CD4-positive, alpha-beta T cell (primary cell): ENCODE measurements at regions not wholly inside any gene's neighbourhood (a gene's known extent, or its start where the extent isn't known, plus 50 kb on each side); places are given as distances from the start of the nearest gene placed in this dataset.

Experiments
- ATAC-seq: fragments of 200-7000 bp; cut with Tn5 transposase; one replicate; pipeline ENCODE4 v1.10.0; 2022; ENCODE audit warnings: mild to moderate bottlenecking; ENCODE audit not compliant: poor library complexity
- CTCF ChIA-PET: fragments of 350-600 bp; sonication (Branson Sonifier 250); formaldehyde crosslinking; loops from one replicate; lab custom pipeline; 2021; ENCODE audit warnings: antibody characterized with exemption, inconsistent platforms; lab: Charles Lee
- POLR2A ChIA-PET: fragments of 350-600 bp; sonication (Branson Sonifier 250); formaldehyde crosslinking; loops from one replicate; lab custom pipeline; 2021; ENCODE audit warnings: antibody characterized with exemption, inconsistent platforms; lab: Charles Lee
- DNase-seq, 14 experiments: peaks; one replicate each; pipeline ENCODE4 v3.0.0-alpha.2; 2013 to 2020; ENCODE audit warnings: mixed read lengths in 2 of 14
- H3K27ac ChIP-seq, 2 donors: one replicate each; pipeline versions ENCODE4 v1.5.1 to v1.7.0; 2013; ENCODE audit warnings: low read length in 2 of 2, low read depth in 1 of 2, mild to moderate bottlenecking in 1 of 2
- H3K27me3 ChIP-seq, 2 experiments: 1 replicate in 1 of 2; 2 replicates in 1 of 2; pipeline versions ENCODE4 v1.6.1 to v1.7.0; 2013; ENCODE audit warnings: low read length in 2 of 2, control low read depth in 1 of 2, mild to moderate bottlenecking in 1 of 2, moderate library complexity in 1 of 2; ENCODE audit not compliant: insufficient read depth in 2 of 2, control insufficient read depth in 1 of 2
- H3K36me3 ChIP-seq: one replicate; pipeline ENCODE4 v1.6.1; 2013; ENCODE audit warnings: low read length, control low read depth; ENCODE audit not compliant: insufficient read depth
- H3K4me1 ChIP-seq: one replicate; pipeline ENCODE4 v1.6.1; 2013; ENCODE audit warnings: low read length, control low read depth; ENCODE audit not compliant: insufficient read depth
- H3K4me3 ChIP-seq: one replicate; pipeline ENCODE4 v1.5.1; 2013; ENCODE audit warnings: mild to moderate bottlenecking, low read length, moderate library complexity
- H3K9me3 ChIP-seq, 2 experiments: 1 replicate in 1 of 2; 2 replicates in 1 of 2; pipeline versions ENCODE4 v1.6.1 to v1.7.0; 2013; ENCODE audit warnings: low read length in 2 of 2, mild to moderate bottlenecking in 2 of 2, control low read depth in 1 of 2, moderate library complexity in 1 of 2; ENCODE audit not compliant: control insufficient read depth in 1 of 2, insufficient read depth in 1 of 2
- H3K27ac Mint-ChIP-seq: one replicate; pipeline ENCODE4 v1.8.0; 2020; ENCODE audit warnings: mixed read lengths
- H3K27me3 Mint-ChIP-seq: one replicate; pipeline ENCODE4 v1.8.0; 2021; ENCODE audit warnings: mixed read lengths
- H3K36me3 Mint-ChIP-seq: one replicate; pipeline ENCODE4 v1.8.0; 2021; ENCODE audit warnings: low read depth, mixed read lengths
- H3K4me1 Mint-ChIP-seq: one replicate; pipeline ENCODE4 v1.8.0; 2021; ENCODE audit warnings: low read depth, mixed read lengths
- H3K4me3 Mint-ChIP-seq: one replicate; pipeline ENCODE4 v1.8.0; 2020; ENCODE audit warnings: mild to moderate bottlenecking, mixed read lengths
- H3K9me3 Mint-ChIP-seq: one replicate; pipeline ENCODE4 v1.8.0; 2020; ENCODE audit warnings: mixed read lengths
- intact Hi-C, 2 experiments: fragments of 100-400 bp; cut with DNase I in 1 of 2; cut with micrococcal nuclease in 1 of 2; formaldehyde crosslinking; loops; one replicate each; pipeline versions ENCODE4 v1.15.1 to v1.9.0; 2023 to 2025; cut with DNase I, micrococcal nuclease
- TF ChIP-seq, protein P1 (sequence below): fragments of 200-600 bp; IDR thresholded peaks from one replicate; pipeline ENCODE4 v1.8.0; 2022; ENCODE audit warnings: antibody characterized with exemption, mild to moderate bottlenecking

- Histone ChIP-seq H3K36me3 (no peaks in the 10 kb centered on the region), H3K27me3 (no peaks in the 10 kb centered on the region), H3K4me3 (no peak overlapping the region), H3K4me1 (no peaks in the 10 kb centered on the region), H3K9me3 (no peaks in the 10 kb centered on the region), H3K27ac (no peak overlapping the region)
- intact Hi-C loops, result no loop called here
- TF ChIP-seq, protein P1, sequence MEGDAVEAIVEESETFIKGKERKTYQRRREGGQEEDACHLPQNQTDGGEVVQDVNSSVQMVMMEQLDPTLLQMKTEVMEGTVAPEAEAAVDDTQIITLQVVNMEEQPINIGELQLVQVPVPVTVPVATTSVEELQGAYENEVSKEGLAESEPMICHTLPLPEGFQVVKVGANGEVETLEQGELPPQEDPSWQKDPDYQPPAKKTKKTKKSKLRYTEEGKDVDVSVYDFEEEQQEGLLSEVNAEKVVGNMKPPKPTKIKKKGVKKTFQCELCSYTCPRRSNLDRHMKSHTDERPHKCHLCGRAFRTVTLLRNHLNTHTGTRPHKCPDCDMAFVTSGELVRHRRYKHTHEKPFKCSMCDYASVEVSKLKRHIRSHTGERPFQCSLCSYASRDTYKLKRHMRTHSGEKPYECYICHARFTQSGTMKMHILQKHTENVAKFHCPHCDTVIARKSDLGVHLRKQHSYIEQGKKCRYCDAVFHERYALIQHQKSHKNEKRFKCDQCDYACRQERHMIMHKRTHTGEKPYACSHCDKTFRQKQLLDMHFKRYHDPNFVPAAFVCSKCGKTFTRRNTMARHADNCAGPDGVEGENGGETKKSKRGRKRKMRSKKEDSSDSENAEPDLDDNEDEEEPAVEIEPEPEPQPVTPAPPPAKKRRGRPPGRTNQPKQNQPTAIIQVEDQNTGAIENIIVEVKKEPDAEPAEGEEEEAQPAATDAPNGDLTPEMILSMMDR, result no peak
- Mint-ChIP-seq H3K4me3 (no peak overlapping the region), H3K27me3 (no peaks in the 10 kb centered on the region), H3K9me3 (no peaks in the 10 kb centered on the region), H3K27ac (no peak overlapping the region), H3K36me3 (no peaks in the 10 kb centered on the region), H3K4me1 (no peaks in the 10 kb centered on the region)
- POLR2A ChIA-PET, result no interaction called here
- CTCF ChIA-PET, result no interaction called here
- ATAC-seq (no peak), DNase-seq (no peak)
Observed at GRCh38 chr3:135581806-135582205, 383.7 kb upstream of the PPP2R3A start.

DNA sequence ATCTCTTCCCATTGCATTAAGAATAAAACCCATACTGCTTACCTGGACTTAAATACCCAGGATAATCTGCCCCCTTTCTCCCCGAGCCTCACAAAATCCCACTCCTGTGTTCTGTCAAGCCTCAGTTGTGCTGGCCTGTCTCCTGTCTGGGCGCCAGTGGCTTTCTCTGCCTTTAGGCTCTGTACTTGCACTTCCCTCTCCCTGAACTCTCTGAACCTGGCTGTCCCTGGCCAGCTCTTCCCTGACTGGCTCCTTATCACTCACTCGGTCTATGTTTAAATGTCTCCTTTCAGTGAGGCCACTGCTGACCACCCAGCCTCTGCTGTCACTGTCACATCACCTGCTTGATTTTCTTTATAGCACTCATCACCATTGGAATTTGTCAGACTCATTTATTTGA, 382.7 kb upstream of the PPP2R3A start:
- Mint-ChIP-seq H3K27me3 (no peaks in the 10 kb centered on the region), H3K36me3 (no peaks in the 10 kb centered on the region)

GRCh38 chr3:135596563-135596962, 369.0 kb upstream of the PPP2R3A start:
- Mint-ChIP-seq H3K27me3 (no peaks in the 10 kb centered on the region), H3K4me1 (no peaks in the 10 kb centered on the region), H3K36me3 (no peaks in the 10 kb centered on the region), H3K27ac (no peak overlapping the region), H3K9me3 (peaks cover 2% of the 10 kb centered on the region), H3K4me3 (no peak overlapping the region)
- no peak overlapping the region for H3K27ac ChIP-seq
- no peak for ATAC-seq
- no peaks in the 10 kb centered on the region for H3K4me1 ChIP-seq
- no peaks in the 10 kb centered on the region for H3K27me3 ChIP-seq
- TF ChIP-seq, protein P1, result no peak
- H3K36me3 ChIP-seq, result no peaks in the 10 kb centered on the region
- H3K9me3 ChIP-seq, result peaks cover 0 to 6% of the 10 kb centered on the region in 2 experiments
- CTCF ChIA-PET, result no interaction called here
- intact Hi-C loops, result no loop called here
- DNase-seq, result no peak
- POLR2A ChIA-PET, result no interaction called here
- no peak overlapping the region for H3K4me3 ChIP-seq

More for the DNA sequence above, 382.7 kb upstream of the PPP2R3A start:
- ATAC-seq (no peak), DNase-seq (no peak)
- Histone ChIP-seq H3K27ac (no peak overlapping the region), H3K27me3 (no peaks in the 10 kb centered on the region), H3K4me1 (no peaks in the 10 kb centered on the region), H3K4me3 (no peak overlapping the region), H3K9me3 (no peaks in the 10 kb centered on the region), H3K36me3 (no peaks in the 10 kb centered on the region)
- H3K27ac Mint-ChIP-seq, result no peak overlapping the region
- H3K4me3 Mint-ChIP-seq, result no peak overlapping the region
- intact Hi-C loops, result no loop called here
- TF ChIP-seq, protein P1, result no peak
- POLR2A ChIA-PET, result no interaction called here
- CTCF ChIA-PET, result no interaction called here
- no peaks in the 10 kb centered on the region for H3K9me3 Mint-ChIP-seq
- H3K4me1 Mint-ChIP-seq, result no peaks in the 10 kb centered on the region
